GM18519 (cell line): ENCODE measurements at regions not wholly inside any gene's neighbourhood (a gene's known extent, or its start where the extent isn't known, plus 50 kb on each side); places are given as distances from the start of the nearest gene placed in this dataset.

ENCODE experiments used
- ATAC-seq: cut with Tn5 transposase; IDR thresholded peaks from one replicate; pipeline ENCODE4 v1.9.1; 2021; ENCODE audit warnings: mild to moderate bottlenecking, moderate library complexity; ENCODE audit not compliant: unreplicated experiment, low FRiP score

DNA sequence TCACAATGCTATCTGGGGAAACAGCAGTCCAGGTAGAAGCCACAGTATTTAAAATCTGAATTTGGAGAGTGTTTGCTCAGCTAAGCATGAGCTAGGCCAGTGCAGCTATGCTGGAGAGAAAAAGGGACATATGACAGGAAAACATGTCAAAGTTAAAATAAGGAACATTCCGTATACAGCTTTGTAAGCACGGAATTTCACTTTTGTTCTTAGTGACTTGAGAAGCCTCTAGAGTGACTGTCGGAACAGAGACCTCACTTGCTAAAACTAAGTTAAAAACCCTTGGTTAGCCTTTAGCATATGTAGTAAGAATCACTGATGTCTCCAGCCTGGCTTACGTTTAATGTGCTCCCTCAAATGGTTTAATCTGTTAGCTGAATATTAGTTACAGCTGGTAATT lies 661.7 kb downstream of the KCNT2 start:
- no peak for ATAC-seq

- ATAC-seq, result no peak
These were observed 666.4 kb downstream of the KCNT2 start for GRCh38 chr1:195941795-195942194.

GRCh38 chr1:195941314-195941713 lies 666.9 kb downstream of the KCNT2 start:
- no peak for ATAC-seq

DNA sequence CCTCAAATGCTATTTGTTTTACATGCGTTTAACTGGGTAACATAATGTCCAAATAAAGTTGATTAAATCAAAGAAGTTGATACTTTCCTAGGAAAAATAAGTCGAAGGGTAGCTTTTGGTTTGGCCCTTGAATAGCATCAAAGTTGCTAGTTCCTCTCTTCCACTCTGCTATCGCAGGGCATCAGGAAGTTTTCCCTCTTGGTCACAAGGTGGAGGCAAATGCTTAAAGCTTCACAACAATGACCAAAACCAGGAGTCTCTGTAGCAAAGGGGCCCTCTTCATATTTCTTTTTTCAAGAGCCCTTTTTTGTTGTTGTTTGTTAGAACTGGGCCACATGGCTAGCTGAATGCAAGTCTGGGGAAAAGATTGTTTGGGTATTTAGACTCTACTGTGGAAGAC lies 668.4 kb downstream of the KCNT2 start:
- no peak for ATAC-seq

- ATAC-seq, result no peak
These were observed 673.3 kb downstream of the KCNT2 start for GRCh38 chr1:195934817-195935553.

- ATAC-seq, result no peak
These were observed 674.4 kb downstream of the KCNT2 start for GRCh38 chr1:195933835-195934234.

DNA sequence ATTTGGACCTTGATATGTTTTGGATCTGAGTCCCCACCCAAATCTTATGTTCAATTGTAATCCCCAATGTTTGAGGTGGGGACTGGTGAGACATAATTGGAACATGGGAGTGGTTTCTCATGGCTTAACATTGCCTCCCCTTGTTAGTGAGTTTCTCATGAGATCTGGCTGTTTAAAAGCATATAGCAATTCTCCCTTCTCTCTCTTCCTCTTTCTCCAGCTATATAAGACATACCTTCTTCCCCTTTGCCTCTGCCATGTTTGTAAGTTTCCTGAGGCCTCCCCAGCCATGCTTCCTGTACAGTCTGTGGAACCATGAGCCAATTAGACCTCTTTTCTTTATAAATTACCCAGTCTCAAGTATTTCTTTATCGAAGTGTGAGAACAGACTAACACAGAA lies 692.4 kb downstream of the KCNT2 start:
- no peak for ATAC-seq

GRCh38 chr1:195909061-195909460 lies 699.2 kb downstream of the KCNT2 start:
- ATAC-seq, result no peak

GRCh38 chr1:195908121-195908520 lies 700.1 kb downstream of the KCNT2 start:
- no peak for ATAC-seq

DNA sequence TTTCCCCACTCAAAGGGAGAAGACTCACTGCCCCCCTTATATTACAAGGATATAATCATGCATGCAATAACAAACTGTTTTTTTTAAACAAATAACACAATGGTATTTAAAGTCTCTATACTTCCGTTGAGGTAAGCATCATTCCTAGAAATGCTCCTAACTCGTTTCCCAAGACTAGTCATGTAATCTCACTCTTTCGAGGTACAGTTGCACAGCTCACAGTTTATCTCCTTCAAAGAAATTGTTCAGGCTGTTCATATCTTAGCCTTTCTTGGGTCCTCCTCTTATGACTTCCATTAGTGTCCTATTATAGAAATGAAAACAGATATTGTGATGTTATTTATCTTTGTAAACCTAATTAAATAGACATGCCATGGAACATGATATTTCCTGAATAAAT lies 705.0 kb downstream of the KCNT2 start:
- no peak for ATAC-seq

GRCh38 chr1:195902779-195903178 lies 705.5 kb downstream of the KCNT2 start:
- no peak for ATAC-seq

GRCh38 chr1:195899762-195900352 lies 708.4 kb downstream of the KCNT2 start:
- no peak for ATAC-seq

DNA sequence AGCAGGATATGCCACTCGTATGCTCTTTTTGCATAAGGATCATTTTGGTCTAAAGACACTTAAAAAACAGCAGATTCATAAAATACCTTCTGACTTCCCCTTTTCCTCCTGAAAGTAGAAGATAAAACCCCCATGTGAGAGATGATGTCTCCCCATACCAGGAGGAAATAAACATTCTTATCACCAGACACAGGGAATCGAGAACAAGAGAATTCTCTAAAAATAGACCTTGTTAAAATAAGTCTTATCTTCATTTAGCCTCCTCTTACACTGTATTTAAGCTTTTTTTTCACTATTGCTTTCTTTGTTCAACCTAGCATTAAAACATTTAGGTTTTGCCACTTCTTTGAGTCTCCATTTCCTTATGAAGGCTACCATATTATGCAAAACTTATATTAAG lies 709.3 kb downstream of the KCNT2 start:
- no peak for ATAC-seq

- peak; percentile 48 for ATAC-seq
These were observed 709.9 kb downstream of the KCNT2 start for GRCh38 chr1:195898373-195898772.

- ATAC-seq, result no peak
These were observed 711.2 kb downstream of the KCNT2 start for GRCh38 chr1:195897076-195897475.

DNA sequence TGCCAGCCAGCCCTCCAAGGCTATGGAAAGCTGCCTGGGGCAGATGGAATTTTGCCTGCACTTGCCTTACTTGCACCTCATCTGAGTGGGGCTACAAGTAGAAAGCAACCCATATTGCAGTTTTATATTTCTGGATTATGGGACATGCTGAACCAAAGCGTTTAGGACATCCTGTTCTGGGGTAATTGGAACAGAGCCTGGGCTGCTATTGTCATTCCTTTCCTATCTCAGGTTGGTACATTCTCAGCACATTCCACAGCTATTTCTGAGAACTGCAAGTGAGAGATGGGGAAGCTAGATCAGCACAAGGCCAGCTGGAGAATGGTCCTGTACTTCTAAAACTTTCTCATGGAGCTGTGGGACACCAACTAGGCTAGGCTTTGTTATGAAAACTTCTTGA lies 713.8 kb downstream of the KCNT2 start:
- no peak for ATAC-seq

- ATAC-seq, result no peak
These were observed 722.2 kb downstream of the KCNT2 start for GRCh38 chr1:195886000-195886399.

DNA sequence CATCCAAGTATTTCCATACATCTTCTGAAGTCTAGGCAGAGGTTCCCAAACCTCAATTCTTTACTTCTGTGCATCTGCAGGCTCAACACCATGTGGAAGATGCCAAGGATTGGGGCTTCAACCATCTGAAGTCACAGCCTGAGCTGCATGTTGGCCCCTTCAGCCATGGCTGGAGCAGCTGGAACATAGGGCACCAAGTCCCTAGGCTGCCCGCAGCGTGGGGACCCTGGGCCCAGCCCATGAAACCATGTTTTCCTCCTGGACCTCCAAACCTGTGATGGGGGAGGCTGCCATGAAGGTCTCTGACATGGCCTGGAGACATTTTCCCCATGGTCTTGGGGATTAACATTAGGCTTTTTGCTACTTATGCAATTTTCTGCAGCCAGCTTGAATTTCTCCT lies 729.8 kb downstream of the KCNT2 start:
- no peak for ATAC-seq

- ATAC-seq, result no peak
These were observed 731.4 kb downstream of the KCNT2 start for GRCh38 chr1:195876792-195877191.

DNA sequence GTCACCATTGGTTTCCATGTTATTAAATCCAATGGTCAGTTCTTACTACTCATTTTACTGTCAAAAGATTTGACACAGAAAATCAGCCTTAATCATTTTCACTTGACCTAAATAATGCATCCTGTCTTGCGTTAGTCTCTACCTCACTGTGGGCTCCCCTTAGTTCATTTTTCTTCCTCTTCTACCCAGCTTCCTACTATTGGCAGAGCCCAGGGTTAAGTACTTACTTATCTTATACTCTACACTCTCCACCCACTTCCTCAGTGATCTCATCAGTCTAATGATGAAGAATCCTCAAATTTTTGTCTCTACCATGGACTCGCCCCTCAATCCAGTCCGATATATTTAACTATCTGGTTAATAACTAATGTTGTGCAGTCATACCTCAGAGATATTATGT lies 735.9 kb downstream of the KCNT2 start:
- ATAC-seq, result no peak

DNA sequence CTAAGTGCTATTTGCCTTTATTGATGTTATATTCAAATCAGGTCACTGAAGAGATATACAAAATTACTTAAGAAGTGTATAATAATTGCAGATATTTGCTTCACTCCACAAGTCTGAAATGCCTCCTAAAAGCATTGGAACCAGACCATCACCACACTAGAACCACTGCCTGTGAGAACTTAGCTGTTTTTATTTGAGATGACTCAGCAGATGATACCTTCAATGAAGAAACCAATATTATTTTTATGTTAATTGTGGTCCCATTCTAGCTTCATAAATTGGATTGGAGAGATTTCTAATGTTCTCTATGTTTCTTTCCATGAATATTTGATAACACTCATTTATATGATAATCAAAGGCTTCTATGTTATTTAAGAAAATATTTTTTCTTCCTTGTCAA lies 740.6 kb downstream of the KCNT2 start:
- ATAC-seq, result no peak

DNA sequence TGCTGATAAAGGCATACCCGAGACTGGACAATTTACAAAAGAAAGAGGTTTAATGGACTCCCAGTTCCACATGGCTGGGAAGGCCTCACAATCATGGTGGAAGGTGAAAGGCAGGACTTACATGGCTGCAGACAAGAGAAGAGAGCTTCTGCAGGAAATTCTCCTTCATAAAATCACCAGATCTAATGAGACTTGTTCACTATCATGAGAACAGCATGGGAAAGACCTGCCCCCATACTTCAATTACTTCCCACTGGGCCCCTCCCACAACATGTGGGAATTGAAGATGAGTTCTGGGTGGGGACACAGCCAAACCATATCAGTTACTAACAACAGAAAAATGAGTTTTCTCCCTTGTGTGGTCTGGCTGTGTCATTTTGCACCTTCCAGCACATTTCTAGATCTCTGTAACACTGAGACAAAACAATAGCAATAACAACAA lies 741.4 kb downstream of the KCNT2 start:
- no peak for ATAC-seq
